Activated naive CD4-positive, alpha-beta T cell treated with anti-CD3 and anti-CD28 coated beads for 36 hours (primary cell): ENCODE measurements at regions not wholly inside any gene's neighbourhood (a gene's known extent, or its start where the extent isn't known, plus 50 kb on each side); places are given as distances from the start of the nearest gene placed in this dataset.
A peak's percentile ranks its signal among the peaks of the same experiment; 100 is the strongest.

Experiments
- CTCF ChIA-PET: fragments of 350-600 bp; sonication (Branson Sonifier 250); formaldehyde crosslinking; loops from one replicate; lab custom pipeline; 2021; ENCODE audit warnings: antibody characterized with exemption; lab: Charles Lee
- DNase-seq: peaks from one replicate; pipeline ENCODE4 v3.0.0-alpha.2; 2020
- H3K27ac Mint-ChIP-seq: one replicate; pipeline ENCODE4 v1.8.0; 2021; ENCODE audit warnings: mild to moderate bottlenecking, mixed read lengths
- H3K27me3 Mint-ChIP-seq: one replicate; pipeline ENCODE4 v1.8.0; 2021; ENCODE audit warnings: low read depth, mixed read lengths
- H3K36me3 Mint-ChIP-seq: one replicate; pipeline ENCODE4 v1.8.0; 2021; ENCODE audit warnings: low read depth, mixed read lengths
- H3K4me1 Mint-ChIP-seq: one replicate; pipeline ENCODE4 v1.8.0; 2021; ENCODE audit warnings: low read depth, mixed read lengths
- H3K4me3 Mint-ChIP-seq: one replicate; pipeline ENCODE4 v1.8.0; 2021; ENCODE audit warnings: mild to moderate bottlenecking, moderate library complexity, mixed read lengths
- H3K9me3 Mint-ChIP-seq: one replicate; pipeline ENCODE4 v1.8.0; 2021; ENCODE audit warnings: mixed read lengths
- intact Hi-C: fragments of 100-400 bp; cut with micrococcal nuclease; formaldehyde crosslinking; loops from one replicate; pipeline ENCODE4 v1.15.1; 2023

DNA sequence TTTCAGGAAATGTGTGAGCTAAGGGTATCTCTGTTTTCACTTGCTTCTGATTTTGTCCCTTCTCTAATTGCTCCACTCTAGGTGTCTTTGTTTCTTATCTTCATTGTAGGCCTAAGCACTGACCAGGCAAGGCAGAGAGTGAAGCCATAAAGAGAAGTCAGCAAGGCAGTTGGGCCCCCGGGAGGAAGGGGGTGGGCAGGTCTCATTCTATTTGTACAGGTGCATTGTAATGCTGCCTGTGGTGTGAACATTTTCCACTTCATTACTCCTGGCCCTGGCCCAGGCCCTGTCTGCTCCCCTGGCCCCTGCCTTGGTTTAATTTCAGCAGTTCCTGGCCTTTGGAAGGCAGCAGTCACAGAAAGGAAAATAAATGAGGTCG lies 86.4 kb upstream of the JUN start:
- no peaks in the 10 kb centered on the region for H3K27me3 Mint-ChIP-seq
- DNase-seq, result no peak
- CTCF ChIA-PET, result no interaction called here
- intact Hi-C loops, result no loop called here
- H3K27ac Mint-ChIP-seq, result peak overlapping the region; percentile 17
- H3K4me3 Mint-ChIP-seq, result no peak overlapping the region
- no peaks in the 10 kb centered on the region for H3K4me1 Mint-ChIP-seq
- no peaks in the 10 kb centered on the region for H3K9me3 Mint-ChIP-seq
- H3K36me3 Mint-ChIP-seq, result no peaks in the 10 kb centered on the region

DNA sequence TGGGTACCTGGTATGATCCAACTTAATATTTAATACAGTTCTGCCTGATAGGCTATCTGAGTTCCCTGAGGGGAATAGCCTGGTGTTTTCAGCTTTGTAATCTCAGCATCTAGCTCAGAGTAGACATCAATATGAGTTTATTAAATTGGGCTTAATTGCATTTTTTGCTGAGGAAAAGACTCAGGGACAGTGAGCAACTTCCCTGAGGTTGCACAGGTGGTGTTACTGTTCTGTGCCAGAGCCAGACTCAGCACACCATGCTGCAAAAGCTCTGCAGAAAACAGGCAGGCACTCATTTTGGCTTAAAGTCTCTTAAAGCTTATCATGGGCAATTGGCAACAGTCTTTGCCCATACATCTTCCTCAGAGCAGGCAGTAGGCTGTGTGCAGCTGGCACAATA lies 90.5 kb upstream of the JUN start:
- CTCF ChIA-PET, result interaction anchor here (1.0 kb wide), 1 partner anchor 16 kb away, joined by 4 read pairs; no protein-coding TSS in a partner anchor
- Mint-ChIP-seq H3K9me3 (no peaks in the 10 kb centered on the region), H3K27ac (no peak overlapping the region), H3K4me3 (no peak overlapping the region), H3K27me3 (no peaks in the 10 kb centered on the region), H3K36me3 (no peaks in the 10 kb centered on the region), H3K4me1 (no peaks in the 10 kb centered on the region)
- intact Hi-C loops, result no loop called here
- no peak for DNase-seq

DNA sequence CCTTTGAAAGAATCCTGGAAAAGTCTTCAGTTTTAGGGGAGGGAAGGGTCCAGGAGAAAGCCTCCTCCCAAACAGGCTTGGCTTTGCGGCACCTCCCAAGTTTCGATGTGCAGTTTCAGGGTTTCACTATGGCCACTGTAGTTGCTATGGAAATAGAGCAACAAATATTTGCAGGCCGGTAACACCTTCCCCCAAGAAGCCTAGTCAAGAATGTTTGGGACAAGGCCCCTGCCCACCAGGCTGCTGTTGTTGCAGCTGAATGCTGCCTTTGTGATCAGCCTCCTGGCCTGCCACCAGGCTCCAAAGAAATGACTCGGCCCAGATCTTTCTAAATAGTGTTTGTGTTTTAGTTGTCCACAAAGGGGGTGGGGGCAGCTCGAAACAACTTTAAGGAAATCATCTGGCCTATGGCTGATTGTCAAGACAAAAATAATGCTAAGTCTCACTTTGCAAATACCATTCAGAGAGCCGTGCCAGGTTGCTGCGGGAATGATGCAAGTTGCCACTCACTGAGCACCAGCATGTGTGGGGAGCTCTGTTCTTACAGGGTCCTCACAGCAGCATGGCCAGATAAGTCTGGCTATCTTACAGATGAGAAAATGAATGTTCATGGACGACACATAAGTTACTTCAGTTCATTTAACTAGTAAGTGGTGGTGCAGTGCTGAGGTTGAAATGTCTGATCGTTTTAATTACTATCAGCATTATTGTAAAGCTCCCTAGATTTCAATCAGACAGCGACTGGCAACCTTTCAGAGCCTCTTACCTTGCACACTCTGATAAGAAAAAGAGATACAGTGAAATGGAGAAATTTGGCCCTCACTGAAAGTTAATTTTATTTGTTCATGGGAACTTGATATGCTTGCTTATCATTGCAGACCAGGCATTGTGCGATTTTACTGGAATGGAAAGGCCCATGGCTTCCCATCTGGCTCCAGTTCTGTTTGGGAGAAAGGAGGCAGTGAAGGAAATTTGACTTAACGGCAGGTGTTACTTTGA lies 91.2 kb upstream of the JUN start:
- intact Hi-C loops, result no loop called here
- Mint-ChIP-seq H3K36me3 (no peaks in the 10 kb centered on the region), H3K9me3 (no peaks in the 10 kb centered on the region), H3K4me3 (no peak overlapping the region), H3K27me3 (no peaks in the 10 kb centered on the region), H3K4me1 (no peaks in the 10 kb centered on the region), H3K27ac (no peak overlapping the region)
- CTCF ChIA-PET, result interaction anchor here (1.0 kb wide), 1 partner anchor 17 kb away, joined by 4 read pairs; no protein-coding TSS in a partner anchor
- DNase-seq, result no peak

DNA sequence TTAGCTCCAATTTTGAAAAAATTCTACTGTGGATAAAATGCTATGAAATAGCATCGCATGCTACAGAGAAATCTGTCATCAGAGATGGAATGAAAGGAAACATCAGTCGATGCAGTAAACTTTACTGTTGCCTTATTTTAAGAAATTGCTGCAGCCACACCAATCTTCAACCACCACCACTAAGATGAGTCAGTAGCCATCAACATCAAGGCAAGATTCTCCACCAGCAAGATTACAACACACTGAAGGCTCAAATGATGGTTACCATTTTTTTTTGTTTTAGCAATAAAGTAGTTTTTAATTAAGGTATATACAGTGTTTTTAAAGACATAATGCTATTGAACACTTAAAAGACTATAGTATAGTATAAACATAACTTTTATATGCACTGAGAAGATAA lies 95.6 kb upstream of the JUN start:
- CTCF ChIA-PET, result no interaction called here

DNA sequence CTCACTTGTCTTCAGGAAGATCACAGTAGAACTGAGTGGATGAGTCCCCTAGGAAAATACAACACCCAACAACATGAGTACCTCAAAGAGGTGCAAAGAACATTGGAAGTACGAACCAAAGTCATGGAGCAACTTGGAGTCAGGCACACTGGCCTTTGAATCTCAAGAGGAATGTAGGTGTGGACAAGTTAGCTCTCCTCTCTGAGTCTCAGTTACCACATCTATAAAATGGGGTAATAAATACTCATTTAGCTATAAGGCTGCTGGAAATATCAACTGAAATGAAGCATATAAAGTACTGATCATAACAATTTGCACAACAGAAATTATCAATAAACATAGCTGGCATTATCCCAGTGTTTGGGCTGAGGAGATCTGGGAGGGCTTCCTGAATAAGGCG lies 96.7 kb upstream of the JUN start:
- Mint-ChIP-seq H3K9me3 (no peaks in the 10 kb centered on the region), H3K4me1 (peaks cover 17% of the 10 kb centered on the region), H3K27me3 (no peaks in the 10 kb centered on the region), H3K4me3 (no peak overlapping the region), H3K27ac (no peak overlapping the region), H3K36me3 (no peaks in the 10 kb centered on the region)
- no peak for DNase-seq
- CTCF ChIA-PET, result interaction anchor here (1.1 kb wide), 1 partner anchor 112 kb away, joined by 3 read pairs; no protein-coding TSS in a partner anchor
- intact Hi-C loops, result no loop called here

More for the DNA sequence above, 95.6 kb upstream of the JUN start:
- H3K27ac Mint-ChIP-seq, result no peak overlapping the region
- peaks cover 8% of the 10 kb centered on the region for H3K4me1 Mint-ChIP-seq
- no peaks in the 10 kb centered on the region for H3K36me3 Mint-ChIP-seq
- intact Hi-C loops, result no loop called here
- no peaks in the 10 kb centered on the region for H3K27me3 Mint-ChIP-seq
- no peak overlapping the region for H3K4me3 Mint-ChIP-seq
- H3K9me3 Mint-ChIP-seq, result no peaks in the 10 kb centered on the region
- no peak for DNase-seq

DNA sequence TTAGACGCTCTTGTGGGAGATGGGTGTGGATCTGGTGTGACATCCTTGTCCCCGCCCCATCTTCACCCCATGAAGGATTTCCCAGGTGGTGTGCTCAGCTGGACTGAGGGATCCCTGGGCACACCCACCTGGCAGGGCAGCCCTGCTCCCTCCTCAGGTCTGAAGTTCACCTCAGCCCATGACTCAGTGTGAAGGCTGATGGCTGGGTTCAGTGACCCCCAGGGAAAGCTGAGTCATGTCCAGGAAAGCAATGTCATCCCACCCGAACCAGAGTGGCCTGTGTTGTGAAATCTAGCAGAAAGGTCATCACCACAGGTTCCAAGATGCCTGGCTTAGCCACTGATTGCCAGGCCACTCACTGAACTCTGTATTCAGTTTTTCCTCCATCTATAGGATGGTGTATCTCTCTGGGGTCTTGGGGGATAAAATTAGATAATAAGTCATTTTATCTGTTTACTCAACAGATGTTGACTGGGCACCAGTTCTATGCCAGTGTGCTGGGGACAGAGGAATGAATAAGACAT lies 97.7 kb upstream of the JUN start:
- peaks cover 26% of the 10 kb centered on the region for H3K4me1 Mint-ChIP-seq
- no peak for DNase-seq
- intact Hi-C loops, result no loop called here
- no peak overlapping the region for H3K4me3 Mint-ChIP-seq
- CTCF ChIA-PET, result no interaction called here
- H3K27ac Mint-ChIP-seq, result no peak overlapping the region
- no peaks in the 10 kb centered on the region for H3K27me3 Mint-ChIP-seq
- no peaks in the 10 kb centered on the region for H3K9me3 Mint-ChIP-seq
- no peaks in the 10 kb centered on the region for H3K36me3 Mint-ChIP-seq

DNA sequence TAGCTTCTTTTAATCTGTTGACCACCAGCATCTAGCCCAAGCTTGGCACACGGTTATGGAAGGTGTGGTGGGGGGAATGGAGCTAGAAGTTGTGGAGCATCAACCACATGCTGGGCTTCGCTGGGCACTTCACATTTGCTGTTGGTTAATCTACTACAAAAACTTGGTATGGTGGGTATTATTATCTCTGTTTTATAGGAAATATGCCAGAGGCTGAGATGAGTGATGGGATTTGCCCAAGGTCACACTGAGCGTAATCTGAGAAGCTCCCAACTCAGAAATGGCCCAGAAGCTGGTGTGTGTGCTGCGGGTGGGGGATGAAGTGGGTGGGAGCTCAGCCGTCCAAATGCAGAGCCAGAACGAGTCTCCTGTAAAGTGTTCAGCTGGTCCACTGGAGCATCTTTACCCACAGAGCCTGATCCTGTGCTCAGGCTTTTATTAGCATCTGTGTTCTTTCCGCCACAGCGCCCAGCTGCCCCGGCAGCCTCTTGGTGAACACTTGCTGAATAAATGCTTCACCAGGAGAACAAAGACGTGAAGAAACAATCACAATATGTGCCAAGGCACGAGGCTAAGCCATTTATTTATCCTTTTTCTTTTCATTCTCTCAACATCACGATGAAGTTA lies 98.6 kb upstream of the JUN start:
- Mint-ChIP-seq H3K27ac (no peak overlapping the region), H3K9me3 (no peaks in the 10 kb centered on the region), H3K4me1 (peaks cover 34% of the 10 kb centered on the region), H3K27me3 (no peaks in the 10 kb centered on the region), H3K4me3 (no peak overlapping the region), H3K36me3 (no peaks in the 10 kb centered on the region)
- intact Hi-C loops, result no loop called here
- CTCF ChIA-PET, result no interaction called here
- no peak for DNase-seq

DNA sequence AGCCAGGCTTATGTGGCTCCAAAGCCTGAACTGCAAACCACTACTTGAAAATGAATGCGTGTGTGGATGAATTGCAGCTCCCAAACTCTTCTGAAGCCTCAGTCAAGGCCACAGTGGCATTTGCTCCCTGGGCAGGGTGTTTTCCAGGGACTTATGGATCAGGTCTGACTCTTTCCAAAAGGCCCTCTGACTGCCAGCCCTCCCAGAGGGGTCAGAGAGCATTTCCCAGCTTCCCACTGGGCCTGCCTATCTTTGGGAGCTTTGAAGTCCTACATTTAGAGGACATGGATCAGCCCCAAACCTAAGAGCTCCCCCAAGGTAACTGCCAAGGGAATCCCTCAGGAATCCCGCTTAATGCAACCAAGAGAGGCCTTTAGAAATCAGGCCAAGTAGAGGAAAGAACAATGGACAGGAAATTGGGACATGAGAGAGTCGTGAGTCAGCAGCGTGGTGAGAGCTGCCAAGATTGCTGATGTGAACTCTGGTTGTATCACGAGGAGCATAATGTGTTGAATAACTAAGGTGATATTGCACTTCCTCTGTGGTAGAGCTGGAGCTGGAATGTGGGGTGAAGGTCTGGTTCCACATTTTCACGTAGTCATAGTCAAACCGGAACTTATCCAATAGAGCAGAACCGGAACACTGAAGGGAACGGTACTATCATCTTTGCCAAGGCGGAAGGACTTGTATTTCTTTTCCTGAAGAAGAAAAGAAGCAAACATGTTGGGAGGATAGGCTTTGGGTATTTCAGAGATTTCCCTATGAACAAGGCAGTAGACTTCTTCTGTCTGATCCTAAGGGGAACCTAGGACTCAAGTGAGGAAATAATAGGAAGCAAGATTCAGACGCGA lies 99.4 kb upstream of the JUN start:
- DNase-seq, result peak; percentile 37
- no peak overlapping the region for H3K27ac Mint-ChIP-seq
- H3K27me3 Mint-ChIP-seq, result no peaks in the 10 kb centered on the region
- no peaks in the 10 kb centered on the region for H3K36me3 Mint-ChIP-seq
- CTCF ChIA-PET, result no interaction called here
- no peaks in the 10 kb centered on the region for H3K9me3 Mint-ChIP-seq
- H3K4me1 Mint-ChIP-seq, result peaks cover 35% of the 10 kb centered on the region
- intact Hi-C loops, result no loop called here
- H3K4me3 Mint-ChIP-seq, result no peak overlapping the region

DNA sequence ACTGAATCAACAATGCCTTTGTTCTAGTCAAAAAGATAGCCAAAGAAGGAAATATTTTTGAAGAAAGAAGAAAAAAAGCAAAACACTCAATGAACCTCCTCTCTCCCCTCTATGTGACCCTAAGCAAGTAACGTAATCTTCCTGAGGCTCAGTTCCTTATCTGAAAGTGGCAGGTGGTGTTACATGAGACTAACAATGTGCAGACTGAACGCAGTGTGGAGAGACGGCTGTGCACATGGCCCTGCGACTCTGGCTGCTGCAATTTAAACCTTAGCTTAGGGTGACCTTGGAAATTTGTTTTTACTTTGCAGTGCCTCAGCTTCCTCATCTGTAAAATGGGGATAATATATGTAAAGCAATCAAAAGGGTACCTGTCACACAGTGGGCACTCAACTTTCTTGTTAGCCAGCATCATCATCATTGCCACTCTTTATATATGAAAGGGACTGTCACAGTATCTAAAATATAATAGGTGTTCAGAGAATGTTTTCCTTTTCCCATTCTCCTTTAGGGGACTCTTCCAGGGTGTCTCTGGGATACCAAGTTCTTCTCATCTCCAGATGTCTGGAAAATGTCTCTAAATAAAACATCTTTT lies 100.1 kb upstream of the JUN start:
- CTCF ChIA-PET, result interaction anchor here (0.6 kb wide), 1 partner anchor 172 kb away, joined by 3 read pairs; no protein-coding TSS in a partner anchor
- intact Hi-C loops, result no loop called here
- no peak for DNase-seq
- no peaks in the 10 kb centered on the region for H3K27me3 Mint-ChIP-seq
- H3K4me3 Mint-ChIP-seq, result no peak overlapping the region
- H3K4me1 Mint-ChIP-seq, result peaks cover 35% of the 10 kb centered on the region
- no peak overlapping the region for H3K27ac Mint-ChIP-seq
- H3K36me3 Mint-ChIP-seq, result no peaks in the 10 kb centered on the region
- H3K9me3 Mint-ChIP-seq, result no peaks in the 10 kb centered on the region

DNA sequence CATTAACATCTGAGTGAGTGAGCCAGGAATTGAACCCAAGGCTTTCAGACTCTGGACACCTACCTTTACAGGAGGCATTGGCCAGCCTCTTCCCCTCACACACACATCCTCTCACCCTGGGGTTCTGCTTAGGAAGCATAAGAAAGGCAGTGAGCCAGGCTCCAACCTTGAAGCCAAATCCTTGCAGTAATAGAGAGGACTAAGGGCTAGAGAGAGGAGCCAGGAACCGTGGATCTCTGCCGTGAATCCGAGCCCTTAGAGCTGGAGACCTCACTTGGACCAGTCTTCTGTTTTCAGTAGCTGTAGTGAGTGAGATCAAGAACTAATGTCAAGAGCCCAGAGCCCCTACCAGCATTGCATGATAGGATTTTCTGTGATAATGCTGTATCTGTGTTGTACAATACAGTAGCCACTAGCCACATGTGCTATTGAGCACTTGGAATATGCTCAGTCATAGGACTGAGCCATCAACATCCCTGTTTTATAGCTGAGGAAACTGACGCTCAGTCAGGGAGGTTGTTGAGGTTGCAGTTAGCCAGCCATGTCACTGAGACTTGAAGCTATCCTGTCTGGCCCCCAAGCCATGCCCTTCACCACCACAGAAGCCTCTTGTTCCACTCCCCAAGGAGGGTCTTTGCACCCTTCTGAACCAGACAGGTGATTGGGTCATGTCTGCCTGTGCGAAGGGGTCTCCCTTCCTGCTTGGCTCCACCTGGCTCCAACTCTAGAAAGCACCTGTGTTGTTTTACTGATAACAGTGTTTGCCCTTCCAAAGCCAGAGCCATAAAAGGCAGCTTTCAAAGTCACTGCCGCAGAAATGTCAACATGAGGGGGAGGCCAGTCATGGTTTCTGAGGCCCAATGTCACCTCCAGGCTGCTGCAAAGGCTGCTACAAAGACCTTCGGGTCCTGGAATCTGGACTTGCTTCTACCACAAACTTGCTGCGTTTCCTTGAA lies 101.1 kb upstream of the JUN start:
- H3K9me3 Mint-ChIP-seq, result no peaks in the 10 kb centered on the region
- no peak overlapping the region for H3K4me3 Mint-ChIP-seq
- no peaks in the 10 kb centered on the region for H3K36me3 Mint-ChIP-seq
- H3K27ac Mint-ChIP-seq, result peak overlapping the region; percentile 22
- intact Hi-C loops, result no loop called here
- DNase-seq, result peak; percentile 59
- H3K27me3 Mint-ChIP-seq, result no peaks in the 10 kb centered on the region
- CTCF ChIA-PET, result interaction anchor here (0.6 kb wide), 1 partner anchor 171 kb away, joined by 3 read pairs; no protein-coding TSS in a partner anchor
- peaks cover 41% of the 10 kb centered on the region for H3K4me1 Mint-ChIP-seq

DNA sequence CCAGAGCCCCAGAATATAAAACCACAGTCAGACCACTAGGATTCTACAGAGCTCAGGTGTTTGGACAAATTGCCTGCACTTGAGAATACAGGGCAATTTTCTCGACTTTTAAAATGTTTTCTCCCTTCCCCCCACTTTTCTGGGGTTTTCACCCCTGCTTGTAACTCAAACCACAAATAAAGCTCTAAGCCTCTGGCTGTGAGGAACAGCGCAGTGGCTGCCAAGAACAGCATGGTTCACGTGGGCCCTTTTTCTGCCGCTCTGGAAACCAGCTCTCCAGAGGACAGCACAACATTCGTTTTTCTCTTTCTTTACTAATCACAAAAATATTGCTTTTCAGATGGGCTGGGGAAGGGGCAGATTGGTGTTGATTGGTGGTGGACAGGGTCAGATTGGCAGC lies 102.2 kb upstream of the JUN start:
- Mint-ChIP-seq H3K4me1 (peaks cover 43% of the 10 kb centered on the region), H3K27me3 (no peaks in the 10 kb centered on the region), H3K9me3 (no peaks in the 10 kb centered on the region), H3K4me3 (no peak overlapping the region), H3K36me3 (no peaks in the 10 kb centered on the region), H3K27ac (peak overlapping the region; percentile 25)
- peak; percentile 64 for DNase-seq
- intact Hi-C loops, result loop anchor here (1.0 kb wide), 3 partner anchors 17 to 102 kb away; partner anchors contain the start of gene JUN
- CTCF ChIA-PET, result no interaction called here
